Ishikawa (cell line): ENCODE measurements at regions not wholly inside any gene's neighbourhood (a gene's known extent, or its start where the extent isn't known, plus 50 kb on each side); places are given as distances from the start of the nearest gene placed in this dataset.

Experiments
- CEBPB ChIP-seq: IDR thresholded peaks from 2 replicates; pipeline ENCODE4 v1.6.1; 2012
- CREB1 ChIP-seq: IDR thresholded peaks from 2 replicates; pipeline ENCODE4 v1.6.1; 2012; ENCODE audit warnings: low read depth
- EGR1 ChIP-seq: IDR thresholded peaks from 2 replicates; pipeline ENCODE4 v1.6.1; 2012
- FOXM1 ChIP-seq: IDR thresholded peaks from 2 replicates; pipeline ENCODE4 v1.6.1; 2012; ENCODE audit warnings: low read depth, borderline replicate concordance
- MAX ChIP-seq: IDR thresholded peaks from 2 replicates; pipeline ENCODE4 v1.6.1; 2012
- NFIC ChIP-seq: IDR thresholded peaks from 2 replicates; pipeline ENCODE4 v1.6.1; 2012
- REST ChIP-seq: IDR thresholded peaks from 2 replicates; pipeline ENCODE4 v1.6.1; 2012; ENCODE audit warnings: low read depth, mild to moderate bottlenecking
- TAF1 ChIP-seq: IDR thresholded peaks from 2 replicates; pipeline ENCODE4 v1.6.1; 2012; ENCODE audit warnings: low read depth, mild to moderate bottlenecking

GRCh38 chr11:71096751-71097388 lies 155.5 kb downstream of the SHANK2 start:
- TF ChIP-seq NFIC: no peak
- no peak for TF ChIP-seq FOXM1
- TF ChIP-seq TAF1: no peak
- no peak for TF ChIP-seq REST
- TF ChIP-seq EGR1: no peak
- no peak for TF ChIP-seq CEBPB
- no peak for TF ChIP-seq MAX
- no peak for TF ChIP-seq CREB1
